ENCODE measurements at regions not wholly inside any gene's neighbourhood (a gene's known extent, or its start where the extent isn't known, plus 50 kb on each side); places are given as distances from the start of the nearest gene placed in this dataset.

- CTCF ChIA-PET (ENCODE audit: partially characterized antibody), result no interaction called here
- Histone ChIP-seq H3K27me3 (ENCODE audit: insufficient read depth, low read length) (no peaks in the 10 kb centered on the region), H3K36me3 (ENCODE audit: insufficient read depth, low read length) (no peaks in the 10 kb centered on the region), H3K27ac (ENCODE audit: low read depth, low read length) (no peak overlapping the region), H3K9me3 (ENCODE audit: control insufficient read depth in 1 of 2, low read length in 2 of 2) (peaks cover 0 to 4% of the 10 kb centered on the region in 2 donors), H3K4me3 (ENCODE audit: low read length in 2 of 2) (no peak overlapping the region), H3K4me1 (ENCODE audit: insufficient read depth, low read length) (no peaks in the 10 kb centered on the region)
- Mint-ChIP-seq H3K36me3 (no peaks in the 10 kb centered on the region), H3K27ac (no peak overlapping the region), H3K4me3 (no peak overlapping the region), H3K4me1 (no peaks in the 10 kb centered on the region), H3K27me3 (no peaks in the 10 kb centered on the region), H3K9me3 (peaks cover 3 to 12% (median 8%) of the 10 kb centered on the region in 8 donors)
- DNase-seq, result no peak
- intact Hi-C loops (cut with micrococcal nuclease), result no loop called here
- POLR2A ChIA-PET (ENCODE audit: partially characterized antibody), result no interaction called here
Observed at GRCh38 chr7:81583882-81584533, 185.8 kb downstream of the HGF start.

GRCh38 chr7:81583090-81583489 lies 186.8 kb downstream of the HGF start:
- H3K4me3 Mint-ChIP-seq, result no peak overlapping the region
- Histone ChIP-seq H3K27me3 (ENCODE audit: insufficient read depth, low read length) (no peaks in the 10 kb centered on the region), H3K4me3 (ENCODE audit: low read length in 2 of 2) (no peak overlapping the region), H3K36me3 (ENCODE audit: insufficient read depth, low read length) (no peaks in the 10 kb centered on the region), H3K9me3 (ENCODE audit: control insufficient read depth in 1 of 2, low read length in 2 of 2) (peaks cover 0 to 4% of the 10 kb centered on the region in 2 donors), H3K27ac (ENCODE audit: low read depth, low read length) (no peak overlapping the region), H3K4me1 (ENCODE audit: insufficient read depth, low read length) (no peaks in the 10 kb centered on the region)
- H3K9me3 Mint-ChIP-seq, result peaks cover 3 to 16% (median 8%) of the 10 kb centered on the region in 8 donors
- POLR2A ChIA-PET (ENCODE audit: partially characterized antibody), result no interaction called here
- H3K4me1 Mint-ChIP-seq, result no peaks in the 10 kb centered on the region
- H3K36me3 Mint-ChIP-seq, result no peaks in the 10 kb centered on the region
- intact Hi-C loops (cut with micrococcal nuclease), result no loop called here
- CTCF ChIA-PET (ENCODE audit: partially characterized antibody), result no interaction called here
- H3K27me3 Mint-ChIP-seq, result no peaks in the 10 kb centered on the region
- no peak overlapping the region for H3K27ac Mint-ChIP-seq
- DNase-seq, result no peak

- CTCF ChIA-PET (ENCODE audit: partially characterized antibody), result no interaction called here
- H3K4me1 ChIP-seq (ENCODE audit: insufficient read depth, low read length), result no peaks in the 10 kb centered on the region
Observed at GRCh38 chr7:81577642-81578340, 192.1 kb downstream of the HGF start.

GRCh38 chr7:81574723-81575326 lies 195.0 kb downstream of the HGF start:
- Histone ChIP-seq H3K36me3 (ENCODE audit: insufficient read depth, low read length) (no peaks in the 10 kb centered on the region), H3K4me3 (ENCODE audit: low read length in 2 of 2) (no peak overlapping the region), H3K27me3 (ENCODE audit: insufficient read depth, low read length) (no peaks in the 10 kb centered on the region), H3K9me3 (ENCODE audit: control insufficient read depth in 1 of 2, low read length in 2 of 2) (no peaks in the 10 kb centered on the region), H3K27ac (ENCODE audit: low read depth, low read length) (no peak overlapping the region), H3K4me1 (ENCODE audit: insufficient read depth, low read length) (no peaks in the 10 kb centered on the region)
- ChIA-PET CTCF (ENCODE audit: partially characterized antibody) (no interaction called here), POLR2A (ENCODE audit: partially characterized antibody) (no interaction called here)
- Mint-ChIP-seq H3K9me3 (peaks cover 3 to 25% (median 7%) of the 10 kb centered on the region in 8 donors), H3K36me3 (no peaks in the 10 kb centered on the region), H3K4me3 (no peak overlapping the region), H3K27me3 (no peaks in the 10 kb centered on the region), H3K4me1 (no peaks in the 10 kb centered on the region), H3K27ac (no peak overlapping the region)
- intact Hi-C loops (cut with micrococcal nuclease), result no loop called here
- DNase-seq, result no peak

More at GRCh38 chr7:81577642-81578340, 192.1 kb downstream of the HGF start:
- H3K27ac Mint-ChIP-seq, result no peak overlapping the region
- H3K9me3 ChIP-seq (ENCODE audit: control insufficient read depth in 1 of 2, low read length in 2 of 2), result no peaks in the 10 kb centered on the region
- no peaks in the 10 kb centered on the region for H3K36me3 Mint-ChIP-seq
- DNase-seq, result no peak
- no peak overlapping the region for H3K4me3 ChIP-seq (ENCODE audit: low read length in 2 of 2)
- H3K27ac ChIP-seq (ENCODE audit: low read depth, low read length), result no peak overlapping the region
- no peaks in the 10 kb centered on the region for H3K27me3 Mint-ChIP-seq
- POLR2A ChIA-PET (ENCODE audit: partially characterized antibody), result no interaction called here
- no peak overlapping the region for H3K4me3 Mint-ChIP-seq
- H3K9me3 Mint-ChIP-seq, result peaks cover 3 to 21% (median 9%) of the 10 kb centered on the region in 8 donors
- intact Hi-C loops (cut with micrococcal nuclease), result no loop called here
- H3K36me3 ChIP-seq (ENCODE audit: insufficient read depth, low read length), result no peaks in the 10 kb centered on the region
- H3K4me1 Mint-ChIP-seq, result no peaks in the 10 kb centered on the region
- H3K27me3 ChIP-seq (ENCODE audit: insufficient read depth, low read length), result no peaks in the 10 kb centered on the region

- H3K27me3 ChIP-seq (ENCODE audit: insufficient read depth, low read length), result no peaks in the 10 kb centered on the region
- Mint-ChIP-seq H3K4me3 (no peak overlapping the region), H3K4me1 (no peaks in the 10 kb centered on the region), H3K27ac (no peak overlapping the region), H3K27me3 (no peaks in the 10 kb centered on the region), H3K9me3 (peaks cover 1 to 20% (median 4%) of the 10 kb centered on the region in 8 donors), H3K36me3 (no peaks in the 10 kb centered on the region)
- DNase-seq, result no peak
- H3K4me3 ChIP-seq (ENCODE audit: low read length in 2 of 2), result no peak overlapping the region
- H3K27ac ChIP-seq (ENCODE audit: low read depth, low read length), result no peak overlapping the region
- ChIA-PET POLR2A (ENCODE audit: partially characterized antibody) (no interaction called here), CTCF (ENCODE audit: partially characterized antibody) (no interaction called here)
- no peaks in the 10 kb centered on the region for H3K4me1 ChIP-seq (ENCODE audit: insufficient read depth, low read length)
- no peaks in the 10 kb centered on the region for H3K36me3 ChIP-seq (ENCODE audit: insufficient read depth, low read length)
- H3K9me3 ChIP-seq (ENCODE audit: control insufficient read depth in 1 of 2, low read length in 2 of 2), result no peaks in the 10 kb centered on the region
- intact Hi-C loops (cut with micrococcal nuclease), result no loop called here
Observed at GRCh38 chr7:81573932-81574331, 195.9 kb downstream of the HGF start.

- intact Hi-C loops (cut with micrococcal nuclease), result no loop called here
- Histone ChIP-seq H3K27me3 (ENCODE audit: insufficient read depth, low read length) (no peaks in the 10 kb centered on the region), H3K9me3 (ENCODE audit: control insufficient read depth in 1 of 2, low read length in 2 of 2) (no peaks in the 10 kb centered on the region), H3K4me1 (ENCODE audit: insufficient read depth, low read length) (no peaks in the 10 kb centered on the region), H3K27ac (ENCODE audit: low read depth, low read length) (no peak overlapping the region), H3K4me3 (ENCODE audit: low read length in 2 of 2) (no peak overlapping the region), H3K36me3 (ENCODE audit: insufficient read depth, low read length) (no peaks in the 10 kb centered on the region)
- H3K9me3 Mint-ChIP-seq, result peaks cover 0 to 14% (median 2%) of the 10 kb centered on the region in 8 donors
- no peak overlapping the region for H3K4me3 Mint-ChIP-seq
- no peak for DNase-seq
- no peaks in the 10 kb centered on the region for H3K27me3 Mint-ChIP-seq
- ChIA-PET POLR2A (ENCODE audit: partially characterized antibody) (no interaction called here), CTCF (ENCODE audit: partially characterized antibody) (no interaction called here)
- H3K4me1 Mint-ChIP-seq, result no peaks in the 10 kb centered on the region
- H3K36me3 Mint-ChIP-seq, result no peaks in the 10 kb centered on the region
- no peak overlapping the region for H3K27ac Mint-ChIP-seq
Observed at GRCh38 chr7:81573128-81573527, 196.7 kb downstream of the HGF start.

GRCh38 chr7:81562581-81562980 lies 207.3 kb downstream of the HGF start:
- H3K4me3 ChIP-seq (ENCODE audit: low read length in 2 of 2), result no peak overlapping the region
- CTCF ChIA-PET (ENCODE audit: partially characterized antibody), result no interaction called here

More at GRCh38 chr7:81562581-81562980, 207.3 kb downstream of the HGF start:
- Mint-ChIP-seq H3K27me3 (no peaks in the 10 kb centered on the region), H3K4me1 (no peaks in the 10 kb centered on the region), H3K9me3 (peaks cover 0 to 5% (median under 1%) of the 10 kb centered on the region in 8 donors), H3K36me3 (no peaks in the 10 kb centered on the region), H3K4me3 (no peak overlapping the region), H3K27ac (no peak overlapping the region)
- H3K36me3 ChIP-seq (ENCODE audit: insufficient read depth, low read length), result no peaks in the 10 kb centered on the region
- intact Hi-C loops (cut with micrococcal nuclease), result no loop called here
- H3K4me1 ChIP-seq (ENCODE audit: insufficient read depth, low read length), result no peaks in the 10 kb centered on the region
- H3K9me3 ChIP-seq (ENCODE audit: control insufficient read depth in 1 of 2, low read length in 2 of 2), result no peaks in the 10 kb centered on the region
- POLR2A ChIA-PET (ENCODE audit: partially characterized antibody), result no interaction called here
- no peak overlapping the region for H3K27ac ChIP-seq (ENCODE audit: low read depth, low read length)
- no peaks in the 10 kb centered on the region for H3K27me3 ChIP-seq (ENCODE audit: insufficient read depth, low read length)
- DNase-seq, result no peak

All from CD4-positive, alpha-beta memory T cell (primary cell).